Subcutaneous abdominal adipose tissue (tissue), 5 donors: ENCODE measurements at regions not wholly inside any gene's neighbourhood (a gene's known extent, or its start where the extent isn't known, plus 50 kb on each side); places are given as distances from the start of the nearest gene placed in this dataset.
"Not testable (repeated sequence)": the region's sequence is repeated elsewhere in the genome, so short reads cannot be mapped to it uniquely, and the experiment has no call there.

Experiments
- H3K27ac ChIP-seq: one replicate; pipeline ENCODE4 v1.7.0; 2013; ENCODE audit warnings: low read depth, mild to moderate bottlenecking, inconsistent platforms, low read length, moderate library complexity
- H3K27me3 ChIP-seq, 5 donors: one replicate each; pipeline ENCODE4 v1.7.0; 2013; ENCODE audit warnings: low read length in 5 of 5, inconsistent platforms in 1 of 5; ENCODE audit not compliant: control insufficient read depth in 5 of 5, insufficient read depth in 4 of 5
- H3K36me3 ChIP-seq, 5 donors: one replicate each; pipeline ENCODE4 v1.7.0; 2013; ENCODE audit warnings: low read length in 5 of 5; ENCODE audit not compliant: control insufficient read depth in 5 of 5, insufficient read depth in 5 of 5
- H3K4me1 ChIP-seq, 5 donors: one replicate each; pipeline ENCODE4 v1.7.0; 2013; ENCODE audit warnings: low read length in 5 of 5, mild to moderate bottlenecking in 3 of 5, moderate library complexity in 1 of 5; ENCODE audit not compliant: control insufficient read depth in 5 of 5, insufficient read depth in 5 of 5
- H3K4me3 ChIP-seq, 5 donors: one replicate each; pipeline ENCODE4 v1.7.0; 2013; ENCODE audit warnings: low read length in 5 of 5, low read depth in 1 of 5
- H3K9ac ChIP-seq, 5 donors: one replicate each; pipeline ENCODE4 v1.7.0; 2013; ENCODE audit warnings: low read length in 5 of 5, mild to moderate bottlenecking in 4 of 5, moderate library complexity in 3 of 5
- H3K9me3 ChIP-seq, 5 donors: one replicate each; pipeline ENCODE4 v1.7.0; 2013; ENCODE audit warnings: low read length in 5 of 5; ENCODE audit not compliant: control insufficient read depth in 5 of 5
- donor health status: healthy.
- donor health status: healthy.
- donor health status: healthy.
- donor health status: healthy.
- donor health status: healthy.

- no peaks in the 10 kb centered on the region for H3K9me3 ChIP-seq
- H3K9ac ChIP-seq = no peak overlapping the region
- no peaks in the 10 kb centered on the region for H3K27me3 ChIP-seq
- no peak overlapping the region for H3K4me3 ChIP-seq
- H3K36me3 ChIP-seq = no peaks in the 10 kb centered on the region
- no peaks in the 10 kb centered on the region for H3K4me1 ChIP-seq
- H3K27ac ChIP-seq = no peak overlapping the region
These were observed 217.6 kb downstream of the ANKRD30B start for GRCh38 chr18:14965553-14965952.

GRCh38 chr18:14967246-14967645, 219.3 kb downstream of the ANKRD30B start:
- not testable (repeated sequence) for H3K4me1 ChIP-seq, H3K4me3 ChIP-seq, H3K27ac ChIP-seq, H3K9me3 ChIP-seq, H3K9ac ChIP-seq, H3K36me3 ChIP-seq, H3K27me3 ChIP-seq

GRCh38 chr18:14969500-14969899, 221.5 kb downstream of the ANKRD30B start:
- Histone ChIP-seq H3K27ac (no peak overlapping the region), H3K27me3 (no peaks in the 10 kb centered on the region), H3K36me3 (no peaks in the 10 kb centered on the region), H3K9ac (no peak overlapping the region), H3K4me3 (no peak overlapping the region), H3K4me1 (peaks cover 0 to 3% (median 0%) of the 10 kb centered on the region in 5 donors), H3K9me3 (no peaks in the 10 kb centered on the region)

DNA sequence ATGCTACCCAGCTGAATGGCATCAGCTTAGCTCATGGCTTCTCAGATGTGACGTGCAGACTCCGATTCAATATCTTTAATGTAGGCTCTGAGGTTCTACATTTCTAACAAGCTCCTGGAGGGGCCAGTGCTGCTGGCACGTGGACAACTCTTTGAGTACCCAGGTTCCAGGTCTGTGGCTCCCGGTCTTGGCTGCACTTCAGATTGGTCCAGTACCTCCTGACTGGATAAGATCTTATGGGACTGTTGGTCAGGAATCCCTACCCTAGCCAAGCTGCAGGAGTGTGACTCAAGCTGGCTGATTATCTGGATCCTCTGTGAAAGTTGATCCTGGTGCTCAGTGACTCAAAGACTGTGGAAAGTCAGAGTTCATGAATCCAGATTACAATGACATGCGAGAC, 222.1 kb downstream of the ANKRD30B start:
- H3K9me3 ChIP-seq = no peaks in the 10 kb centered on the region
- no peak overlapping the region for H3K27ac ChIP-seq
- H3K4me3 ChIP-seq = no peak overlapping the region
- no peak overlapping the region for H3K9ac ChIP-seq
- H3K27me3 ChIP-seq = no peaks in the 10 kb centered on the region
- H3K4me1 ChIP-seq = peaks cover 0 to 3% (median 0%) of the 10 kb centered on the region in 5 donors
- no peaks in the 10 kb centered on the region for H3K36me3 ChIP-seq

- Histone ChIP-seq H3K9me3 (no peaks in the 10 kb centered on the region), H3K9ac (no peak overlapping the region), H3K4me1 (peaks cover 0 to 3% (median 0%) of the 10 kb centered on the region in 5 donors)
These were observed 223.7 kb downstream of the ANKRD30B start for GRCh38 chr18:14971461-14972185.

GRCh38 chr18:14973421-14973820, 225.4 kb downstream of the ANKRD30B start:
- not testable (repeated sequence) for H3K9ac ChIP-seq, H3K9me3 ChIP-seq, H3K4me1 ChIP-seq, H3K27ac ChIP-seq, H3K4me3 ChIP-seq, H3K36me3 ChIP-seq, H3K27me3 ChIP-seq

More at GRCh38 chr18:14971461-14972185, 223.7 kb downstream of the ANKRD30B start:
- H3K36me3 ChIP-seq = no peaks in the 10 kb centered on the region
- no peaks in the 10 kb centered on the region for H3K27me3 ChIP-seq
- H3K4me3 ChIP-seq = no peak overlapping the region
- no peak overlapping the region for H3K27ac ChIP-seq

DNA sequence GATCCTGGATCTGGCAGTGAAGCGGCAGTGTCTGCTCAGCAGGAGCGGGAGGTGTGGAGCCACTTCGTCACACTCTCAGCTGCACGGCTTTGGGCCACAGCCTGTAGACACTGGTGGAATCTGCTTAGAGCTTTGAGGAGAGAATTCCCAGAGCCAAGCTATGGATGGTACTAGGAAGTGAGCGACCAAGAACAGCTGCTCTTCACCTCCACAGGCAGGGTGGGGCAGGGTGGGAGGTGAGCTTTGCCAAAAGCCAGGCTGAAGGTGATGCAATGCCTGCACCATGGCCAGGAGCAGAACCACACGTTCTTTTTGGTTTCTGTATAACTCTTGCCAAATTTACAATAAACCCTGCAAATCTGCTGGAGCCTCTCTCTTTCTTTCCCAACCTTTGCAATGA, 226.1 kb downstream of the ANKRD30B start:
- H3K9me3 ChIP-seq = no peaks in the 10 kb centered on the region
- no peak overlapping the region for H3K4me3 ChIP-seq
- H3K27ac ChIP-seq = no peak overlapping the region
- peaks cover 0 to 3% (median 0%) of the 10 kb centered on the region in 5 donors for H3K4me1 ChIP-seq
- no peak overlapping the region for H3K9ac ChIP-seq
- peaks cover 0 to 3% (median 0%) of the 10 kb centered on the region in 5 donors for H3K27me3 ChIP-seq
- H3K36me3 ChIP-seq = no peaks in the 10 kb centered on the region

GRCh38 chr18:14974576-14974975, 226.6 kb downstream of the ANKRD30B start:
- Histone ChIP-seq H3K27ac (no peak overlapping the region), H3K27me3 (peaks cover 0 to 3% (median 0%) of the 10 kb centered on the region in 5 donors), H3K36me3 (no peaks in the 10 kb centered on the region), H3K9me3 (no peaks in the 10 kb centered on the region), H3K4me1 (peaks cover 0 to 3% (median 0%) of the 10 kb centered on the region in 5 donors), H3K4me3 (no peak overlapping the region), H3K9ac (no peak overlapping the region)

DNA sequence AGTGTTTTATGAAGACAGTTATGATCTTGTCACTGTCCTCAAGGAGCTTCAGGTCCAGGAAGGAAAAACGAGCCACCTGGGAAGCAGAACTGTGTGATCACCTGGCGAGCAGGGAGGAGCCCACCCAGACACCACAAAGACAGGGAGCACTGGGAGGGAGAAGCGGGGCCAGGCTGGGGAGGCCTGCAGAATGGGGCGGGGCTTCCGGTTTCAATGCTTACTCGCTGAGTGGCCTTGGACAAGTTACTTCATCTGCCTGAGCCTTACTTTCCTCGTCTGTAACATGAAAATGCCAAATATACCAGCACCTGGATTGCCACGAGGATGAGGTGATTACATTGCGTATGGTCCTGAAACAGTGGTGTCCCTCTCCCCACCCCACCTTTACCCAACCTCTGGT, 227.5 kb downstream of the ANKRD30B start:
- Histone ChIP-seq H3K27me3 (peaks cover 0 to 3% (median 0%) of the 10 kb centered on the region in 5 donors), H3K9me3 (no peaks in the 10 kb centered on the region), H3K4me1 (peaks cover 0 to 3% (median 0%) of the 10 kb centered on the region in 5 donors), H3K9ac (no peak overlapping the region), H3K27ac (no peak overlapping the region), H3K36me3 (no peaks in the 10 kb centered on the region), H3K4me3 (no peak overlapping the region)

DNA sequence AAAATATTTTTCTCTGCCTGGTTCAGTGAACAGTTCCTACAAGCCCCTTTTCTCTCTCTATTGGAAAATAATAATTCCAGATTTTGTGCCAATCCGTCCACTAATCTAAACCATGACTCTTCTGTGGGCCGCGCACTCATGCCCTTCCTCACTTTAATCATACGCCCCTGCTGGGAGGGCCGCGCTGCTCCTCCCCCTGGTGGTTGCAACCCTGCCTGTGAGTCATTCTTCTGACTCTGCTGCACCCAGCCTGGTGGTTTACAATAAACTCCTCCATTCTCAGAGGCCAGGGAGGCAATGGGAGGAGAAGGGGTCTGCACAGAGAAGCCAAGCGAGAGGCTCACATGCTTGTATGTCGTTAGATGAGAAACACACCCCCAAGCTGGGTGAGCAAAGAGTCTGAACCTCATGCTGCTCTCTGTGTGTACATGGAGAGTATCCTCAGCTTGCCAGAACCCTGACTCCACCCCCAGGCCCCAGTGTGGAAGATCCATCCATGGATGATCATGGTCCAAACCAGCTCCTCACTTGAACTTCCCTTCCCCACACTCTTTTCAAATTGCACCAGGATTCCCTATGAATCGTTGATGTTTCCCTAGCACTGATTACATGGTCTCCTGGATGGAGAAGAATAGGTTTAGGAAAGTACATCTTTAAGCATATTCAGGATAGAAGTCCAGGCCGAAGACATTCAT, 228.9 kb downstream of the ANKRD30B start:
- H3K9ac ChIP-seq = no peak overlapping the region
- H3K4me1 ChIP-seq = peaks cover 0 to 2% (median 0%) of the 10 kb centered on the region in 5 donors
- H3K27ac ChIP-seq = no peak overlapping the region
- H3K36me3 ChIP-seq = no peaks in the 10 kb centered on the region
- no peak overlapping the region for H3K4me3 ChIP-seq
- H3K9me3 ChIP-seq = no peaks in the 10 kb centered on the region
- H3K27me3 ChIP-seq = peaks cover 0 to 3% (median 0%) of the 10 kb centered on the region in 5 donors
